GM13977 (cell line): ENCODE measurements at regions not wholly inside any gene's neighbourhood (a gene's known extent, or its start where the extent isn't known, plus 50 kb on each side); places are given as distances from the start of the nearest gene placed in this dataset.

Experiments used
- DNase-seq: peaks from one replicate; pipeline ENCODE4 v3.0.0; 2012; ENCODE audit warnings: low spot score
- CTCF ChIP-seq: IDR thresholded peaks from 2 replicates; pipeline ENCODE4 v1.5.1; 2012; ENCODE audit warnings: mild to moderate bottlenecking, control low read depth; ENCODE audit not compliant: insufficient read depth; ENCODE audit errors: extremely low read depth, missing control alignments
- in situ Hi-C: fragments of 300-500 bp; cut with MboI; formaldehyde crosslinking; loops from one replicate; pipeline ENCODE4 v1.12.0; 2022; ENCODE audit warnings: low sequenced_read_pairs, low pct_unique_long_range_greater_than_20kb, mixed read lengths, inconsistent platforms; ENCODE audit not compliant: unreplicated experiment

DNA sequence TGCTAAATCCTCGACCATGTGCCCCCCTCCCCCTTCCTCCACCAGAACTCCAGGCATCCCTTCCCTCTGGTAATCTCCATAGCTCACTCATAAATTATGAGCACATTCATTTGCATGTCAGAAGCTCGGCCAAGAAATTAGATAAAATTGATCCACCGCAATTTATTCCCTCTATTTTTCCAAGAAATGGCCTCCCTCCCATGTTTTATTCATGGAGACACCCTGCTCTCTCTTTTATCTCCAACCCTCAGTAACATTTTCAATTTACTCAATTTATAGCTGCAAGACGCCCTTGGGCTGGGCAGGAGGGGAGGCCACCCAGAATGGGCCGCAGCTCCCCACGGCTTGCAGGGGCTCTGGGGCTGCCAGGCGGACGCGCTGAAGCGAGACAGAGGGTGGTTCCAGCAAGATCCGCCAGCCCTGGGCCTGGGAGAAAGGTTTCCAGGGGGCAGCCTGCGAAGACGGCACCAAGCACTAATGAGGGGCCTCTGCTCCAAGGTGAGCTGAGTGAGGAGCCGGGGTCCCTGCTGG lies 54.7 kb upstream of the ZNF423 start:
- in situ Hi-C loops, result no loop called here
- no peak for TF ChIP-seq CTCF
- DNase-seq, result no peak

- DNase-seq, result no peak
- in situ Hi-C loops, result no loop called here
- TF ChIP-seq CTCF, result no peak
Observed at GRCh38 chr16:49911430-49911829, 55.5 kb upstream of the ZNF423 start.

DNA sequence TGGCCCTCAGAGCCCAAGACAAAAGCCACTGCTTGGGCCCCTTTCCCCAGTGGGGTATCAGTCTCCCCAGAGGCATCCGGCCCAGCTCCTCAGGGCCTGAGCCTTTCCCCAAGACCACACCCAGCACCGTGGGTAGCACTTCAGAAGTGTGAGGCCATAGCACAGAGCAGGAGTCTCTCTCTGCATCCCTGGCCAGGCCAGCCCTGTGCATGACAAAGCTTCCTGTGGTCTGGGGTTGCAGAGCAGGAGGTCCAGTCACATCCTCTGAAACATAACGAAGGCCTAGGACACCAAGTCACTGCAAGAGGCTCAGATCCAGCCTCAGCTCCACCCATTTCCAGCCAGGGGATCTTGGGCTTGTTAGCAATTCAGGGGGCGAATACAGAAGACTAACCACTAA lies 56.8 kb upstream of the ZNF423 start:
- in situ Hi-C loops, result no loop called here
- no peak for TF ChIP-seq CTCF

DNA sequence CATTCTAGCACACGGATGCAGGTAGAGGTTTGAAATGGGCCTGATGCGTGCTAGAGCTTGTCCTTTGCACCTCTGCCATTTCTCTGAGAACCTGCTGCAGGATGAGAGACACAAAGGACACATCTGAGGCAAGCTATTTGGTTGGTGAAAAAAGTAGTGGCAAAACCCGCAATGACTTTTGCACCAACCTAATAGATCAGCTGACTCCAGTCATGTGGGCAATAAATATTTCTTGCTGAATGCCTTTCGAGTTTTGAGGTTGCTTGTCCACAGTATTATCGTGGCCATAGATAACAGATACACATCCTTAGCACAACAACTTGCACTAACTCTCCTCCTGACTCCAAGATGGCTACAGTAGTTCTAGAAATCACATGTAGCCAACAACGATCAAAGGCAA lies 57.8 kb upstream of the ZNF423 start:
- DNase-seq, result no peak
- in situ Hi-C loops, result no loop called here
- TF ChIP-seq CTCF, result no peak

More for the DNA sequence above, 56.8 kb upstream of the ZNF423 start:
- no peak for DNase-seq

DNA sequence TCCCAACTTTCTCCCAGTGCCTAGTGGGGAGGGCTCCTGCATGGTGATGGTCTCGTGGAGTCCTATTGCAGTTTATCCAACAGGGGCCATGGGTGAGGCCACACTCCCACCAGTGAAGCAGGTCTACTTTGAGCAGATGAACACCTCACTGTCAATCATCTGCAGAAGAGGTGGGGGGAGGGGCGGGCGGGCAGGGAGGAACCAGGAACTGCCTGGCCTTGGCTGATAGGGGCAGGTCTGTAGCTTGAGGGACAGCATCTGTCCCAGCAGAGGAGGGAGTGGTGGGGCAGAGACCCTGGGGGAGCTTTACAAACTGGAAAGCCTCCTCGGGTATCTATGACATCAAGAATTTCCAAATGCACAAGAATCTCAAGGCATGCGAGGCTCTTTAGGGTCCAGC lies 58.7 kb upstream of the ZNF423 start:
- in situ Hi-C loops, result no loop called here
- no peak for TF ChIP-seq CTCF
- no peak for DNase-seq

DNA sequence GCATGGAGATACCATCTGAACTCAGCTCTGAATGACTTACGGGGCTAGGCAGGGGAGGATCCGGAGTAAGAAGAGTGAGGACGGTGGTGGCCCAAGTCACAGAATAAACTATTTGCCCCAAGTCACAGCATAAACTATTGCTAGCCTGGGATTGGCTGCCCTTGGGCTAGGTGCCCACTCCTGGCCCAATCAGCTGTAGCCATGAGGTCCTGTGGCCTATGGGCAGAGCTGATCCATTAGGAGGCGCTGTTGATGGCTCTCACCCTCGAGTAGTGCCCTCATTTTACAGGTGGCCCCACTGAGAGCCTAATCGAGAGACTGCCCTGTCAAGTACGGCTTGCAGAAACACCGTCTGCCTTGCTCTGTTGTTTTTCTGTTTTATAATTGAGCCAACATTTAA lies 62.3 kb upstream of the ZNF423 start:
- in situ Hi-C loops, result no loop called here
- no peak for DNase-seq
- TF ChIP-seq CTCF, result no peak

DNA sequence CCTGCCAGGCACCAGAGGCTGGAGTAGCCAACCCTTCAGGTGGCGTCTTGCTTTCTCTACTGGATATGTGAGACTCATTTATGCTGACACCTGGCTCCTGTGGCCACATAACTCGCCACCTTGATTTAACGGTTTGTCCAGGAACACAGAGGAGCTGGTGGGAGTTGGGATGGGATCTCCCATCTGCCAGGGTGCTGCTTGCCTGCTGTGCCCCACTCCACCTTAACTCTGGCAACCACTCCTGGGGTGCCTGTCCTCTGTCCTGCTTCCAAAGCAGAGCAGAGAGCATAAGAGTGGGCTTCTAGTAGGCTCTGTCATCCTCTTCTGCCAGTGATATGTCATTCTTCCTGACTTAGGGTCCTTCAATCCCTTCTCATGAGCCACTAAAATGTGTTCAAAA lies 63.4 kb upstream of the ZNF423 start:
- DNase-seq, result no peak
- in situ Hi-C loops, result no loop called here
- no peak for TF ChIP-seq CTCF
